WTC11 (cell line): ENCODE measurements at regions not wholly inside any gene's neighbourhood (a gene's known extent, or its start where the extent isn't known, plus 50 kb on each side); places are given as distances from the start of the nearest gene placed in this dataset.

ENCODE experiments used
- ATF1 ChIP-seq: sonication (generic); formaldehyde crosslinking; IDR thresholded peaks from 2 replicates; pipeline ENCODE4 v1.8.1; 2023; ENCODE audit warnings: mild to moderate bottlenecking, moderate library complexity, missing genetic modification reagents
- ATF3 ChIP-seq: sonication (generic); formaldehyde crosslinking; conservative IDR thresholded peaks from 2 replicates; pipeline ENCODE4 v1.8.1; 2022; ENCODE audit warnings: mild to moderate bottlenecking, missing genetic modification reagents
- CREM ChIP-seq: sonication (generic); formaldehyde crosslinking; IDR thresholded peaks from 2 replicates; pipeline ENCODE4 v1.8.1; 2022; ENCODE audit warnings: mild to moderate bottlenecking, missing genetic modification reagents, moderate library complexity
- ETV6 ChIP-seq: sonication (generic); formaldehyde crosslinking; IDR thresholded peaks from 2 replicates; pipeline ENCODE4 v1.8.1; 2022; ENCODE audit warnings: mild to moderate bottlenecking, missing genetic modification reagents
- FOXP1 ChIP-seq: sonication (generic); formaldehyde crosslinking; IDR thresholded peaks from 2 replicates; pipeline ENCODE4 v1.8.0; 2022; ENCODE audit warnings: missing genetic modification reagents, mild to moderate bottlenecking, moderate library complexity, borderline replicate concordance
- MAX ChIP-seq: sonication (generic); formaldehyde crosslinking; IDR thresholded peaks from 2 replicates; pipeline ENCODE4 v1.8.0; 2022; ENCODE audit warnings: mild to moderate bottlenecking, missing genetic modification reagents
- MLX ChIP-seq: sonication (generic); formaldehyde crosslinking; IDR thresholded peaks from 2 replicates; pipeline ENCODE4 v1.8.1; 2023; ENCODE audit warnings: mild to moderate bottlenecking, missing genetic modification reagents, moderate library complexity
- NFYB ChIP-seq: sonication (generic); formaldehyde crosslinking; conservative IDR thresholded peaks from 2 replicates; pipeline ENCODE4 v1.8.0; 2022; ENCODE audit warnings: low read depth, missing genetic modification reagents
- PREB ChIP-seq: sonication (generic); formaldehyde crosslinking; IDR thresholded peaks from 2 replicates; pipeline ENCODE4 v1.8.1; 2022; ENCODE audit warnings: mild to moderate bottlenecking, missing genetic modification reagents, moderate library complexity, borderline replicate concordance
- SP1 ChIP-seq: sonication (generic); formaldehyde crosslinking; conservative IDR thresholded peaks from 2 replicates; pipeline ENCODE4 v1.8.1; 2022; ENCODE audit warnings: missing genetic modification reagents
- ZNF281 ChIP-seq: sonication (generic); formaldehyde crosslinking; IDR thresholded peaks from 2 replicates; pipeline ENCODE4 v1.8.0; 2023; ENCODE audit warnings: mild to moderate bottlenecking, missing genetic modification reagents
- TF ChIP-seq, protein P1 (sequence below): fragments of 200-600 bp; IDR thresholded peaks from 2 replicates; pipeline ENCODE4 v1.8.0; 2022; ENCODE audit warnings: antibody characterized with exemption
- TF ChIP-seq, protein P2 (sequence below): sonication (generic); formaldehyde crosslinking; IDR thresholded peaks from 2 replicates; pipeline ENCODE4 v1.8.0; 2022; ENCODE audit warnings: missing genetic modification reagents
- TF ChIP-seq, protein P3 (sequence below): sonication (generic); formaldehyde crosslinking; IDR thresholded peaks from 2 replicates; pipeline ENCODE4 v1.8.1; 2023; ENCODE audit warnings: mild to moderate bottlenecking, missing genetic modification reagents, borderline replicate concordance

- TF ChIP-seq ETV6 (CRISPR knock-in tag), result no peak
- TF ChIP-seq, protein P1, sequence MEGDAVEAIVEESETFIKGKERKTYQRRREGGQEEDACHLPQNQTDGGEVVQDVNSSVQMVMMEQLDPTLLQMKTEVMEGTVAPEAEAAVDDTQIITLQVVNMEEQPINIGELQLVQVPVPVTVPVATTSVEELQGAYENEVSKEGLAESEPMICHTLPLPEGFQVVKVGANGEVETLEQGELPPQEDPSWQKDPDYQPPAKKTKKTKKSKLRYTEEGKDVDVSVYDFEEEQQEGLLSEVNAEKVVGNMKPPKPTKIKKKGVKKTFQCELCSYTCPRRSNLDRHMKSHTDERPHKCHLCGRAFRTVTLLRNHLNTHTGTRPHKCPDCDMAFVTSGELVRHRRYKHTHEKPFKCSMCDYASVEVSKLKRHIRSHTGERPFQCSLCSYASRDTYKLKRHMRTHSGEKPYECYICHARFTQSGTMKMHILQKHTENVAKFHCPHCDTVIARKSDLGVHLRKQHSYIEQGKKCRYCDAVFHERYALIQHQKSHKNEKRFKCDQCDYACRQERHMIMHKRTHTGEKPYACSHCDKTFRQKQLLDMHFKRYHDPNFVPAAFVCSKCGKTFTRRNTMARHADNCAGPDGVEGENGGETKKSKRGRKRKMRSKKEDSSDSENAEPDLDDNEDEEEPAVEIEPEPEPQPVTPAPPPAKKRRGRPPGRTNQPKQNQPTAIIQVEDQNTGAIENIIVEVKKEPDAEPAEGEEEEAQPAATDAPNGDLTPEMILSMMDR, result no peak
- TF ChIP-seq, protein P2, sequence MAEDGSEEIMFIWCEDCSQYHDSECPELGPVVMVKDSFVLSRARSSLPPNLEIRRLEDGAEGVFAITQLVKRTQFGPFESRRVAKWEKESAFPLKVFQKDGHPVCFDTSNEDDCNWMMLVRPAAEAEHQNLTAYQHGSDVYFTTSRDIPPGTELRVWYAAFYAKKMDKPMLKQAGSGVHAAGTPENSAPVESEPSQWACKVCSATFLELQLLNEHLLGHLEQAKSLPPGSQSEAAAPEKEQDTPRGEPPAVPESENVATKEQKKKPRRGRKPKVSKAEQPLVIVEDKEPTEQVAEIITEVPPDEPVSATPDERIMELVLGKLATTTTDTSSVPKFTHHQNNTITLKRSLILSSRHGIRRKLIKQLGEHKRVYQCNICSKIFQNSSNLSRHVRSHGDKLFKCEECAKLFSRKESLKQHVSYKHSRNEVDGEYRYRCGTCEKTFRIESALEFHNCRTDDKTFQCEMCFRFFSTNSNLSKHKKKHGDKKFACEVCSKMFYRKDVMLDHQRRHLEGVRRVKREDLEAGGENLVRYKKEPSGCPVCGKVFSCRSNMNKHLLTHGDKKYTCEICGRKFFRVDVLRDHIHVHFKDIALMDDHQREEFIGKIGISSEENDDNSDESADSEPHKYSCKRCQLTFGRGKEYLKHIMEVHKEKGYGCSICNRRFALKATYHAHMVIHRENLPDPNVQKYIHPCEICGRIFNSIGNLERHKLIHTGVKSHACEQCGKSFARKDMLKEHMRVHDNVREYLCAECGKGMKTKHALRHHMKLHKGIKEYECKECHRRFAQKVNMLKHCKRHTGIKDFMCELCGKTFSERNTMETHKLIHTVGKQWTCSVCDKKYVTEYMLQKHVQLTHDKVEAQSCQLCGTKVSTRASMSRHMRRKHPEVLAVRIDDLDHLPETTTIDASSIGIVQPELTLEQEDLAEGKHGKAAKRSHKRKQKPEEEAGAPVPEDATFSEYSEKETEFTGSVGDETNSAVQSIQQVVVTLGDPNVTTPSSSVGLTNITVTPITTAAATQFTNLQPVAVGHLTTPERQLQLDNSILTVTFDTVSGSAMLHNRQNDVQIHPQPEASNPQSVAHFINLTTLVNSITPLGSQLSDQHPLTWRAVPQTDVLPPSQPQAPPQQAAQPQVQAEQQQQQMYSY (CRISPR knock-in tag), result no peak
- TF ChIP-seq CREM, result no peak
- no peak for TF ChIP-seq PREB
- TF ChIP-seq NFYB (CRISPR knock-in tag), result no peak
- TF ChIP-seq MLX (CRISPR knock-in tag), result no peak
- no peak for TF ChIP-seq ATF1 (CRISPR knock-in tag)
- TF ChIP-seq ZNF281 (CRISPR knock-in tag), result no peak
- no peak for TF ChIP-seq MAX (CRISPR knock-in tag)
- TF ChIP-seq FOXP1 (CRISPR knock-in tag), result no peak
- TF ChIP-seq SP1 (CRISPR knock-in tag), result no peak
- no peak for TF ChIP-seq ATF3
- TF ChIP-seq, protein P3, sequence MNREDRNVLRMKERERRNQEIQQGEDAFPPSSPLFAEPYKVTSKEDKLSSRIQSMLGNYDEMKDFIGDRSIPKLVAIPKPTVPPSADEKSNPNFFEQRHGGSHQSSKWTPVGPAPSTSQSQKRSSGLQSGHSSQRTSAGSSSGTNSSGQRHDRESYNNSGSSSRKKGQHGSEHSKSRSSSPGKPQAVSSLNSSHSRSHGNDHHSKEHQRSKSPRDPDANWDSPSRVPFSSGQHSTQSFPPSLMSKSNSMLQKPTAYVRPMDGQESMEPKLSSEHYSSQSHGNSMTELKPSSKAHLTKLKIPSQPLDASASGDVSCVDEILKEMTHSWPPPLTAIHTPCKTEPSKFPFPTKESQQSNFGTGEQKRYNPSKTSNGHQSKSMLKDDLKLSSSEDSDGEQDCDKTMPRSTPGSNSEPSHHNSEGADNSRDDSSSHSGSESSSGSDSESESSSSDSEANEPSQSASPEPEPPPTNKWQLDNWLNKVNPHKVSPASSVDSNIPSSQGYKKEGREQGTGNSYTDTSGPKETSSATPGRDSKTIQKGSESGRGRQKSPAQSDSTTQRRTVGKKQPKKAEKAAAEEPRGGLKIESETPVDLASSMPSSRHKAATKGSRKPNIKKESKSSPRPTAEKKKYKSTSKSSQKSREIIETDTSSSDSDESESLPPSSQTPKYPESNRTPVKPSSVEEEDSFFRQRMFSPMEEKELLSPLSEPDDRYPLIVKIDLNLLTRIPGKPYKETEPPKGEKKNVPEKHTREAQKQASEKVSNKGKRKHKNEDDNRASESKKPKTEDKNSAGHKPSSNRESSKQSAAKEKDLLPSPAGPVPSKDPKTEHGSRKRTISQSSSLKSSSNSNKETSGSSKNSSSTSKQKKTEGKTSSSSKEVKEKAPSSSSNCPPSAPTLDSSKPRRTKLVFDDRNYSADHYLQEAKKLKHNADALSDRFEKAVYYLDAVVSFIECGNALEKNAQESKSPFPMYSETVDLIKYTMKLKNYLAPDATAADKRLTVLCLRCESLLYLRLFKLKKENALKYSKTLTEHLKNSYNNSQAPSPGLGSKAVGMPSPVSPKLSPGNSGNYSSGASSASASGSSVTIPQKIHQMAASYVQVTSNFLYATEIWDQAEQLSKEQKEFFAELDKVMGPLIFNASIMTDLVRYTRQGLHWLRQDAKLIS (CRISPR knock-in tag), result no peak
These were observed 493.9 kb upstream of the TBX3 start for GRCh38 chr12:115177899-115178298.
